ENCODE measurements at regions not wholly inside any gene's neighbourhood (a gene's known extent, or its start where the extent isn't known, plus 50 kb on each side); places are given as distances from the start of the nearest gene placed in this dataset.

DNA sequence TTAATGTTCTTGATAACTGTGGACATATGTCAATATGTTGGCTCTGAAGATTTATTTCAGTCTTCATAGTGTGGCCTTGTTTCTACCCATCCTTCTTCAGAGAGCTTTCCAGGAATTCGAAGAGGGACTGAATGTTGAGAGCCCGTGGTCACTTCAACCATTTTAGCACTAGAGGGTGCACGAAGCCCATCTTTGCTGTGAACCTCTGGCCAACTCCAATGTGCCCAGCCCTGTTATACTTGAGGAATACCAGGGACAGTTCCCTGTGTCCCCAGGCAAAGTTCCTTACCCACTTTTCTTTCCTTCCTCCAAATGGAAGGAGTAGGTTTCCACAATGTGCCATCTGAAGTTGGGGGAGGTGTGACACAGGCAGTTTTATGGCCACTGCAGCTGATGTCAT, 603.5 kb downstream of the RPL10L start:
- no peak overlapping the region for H3K4me2 ChIP-seq (ENCODE audit: low read length)
- H3K27me3 ChIP-seq (ENCODE audit: insufficient read depth, low read length): no peaks in the 10 kb centered on the region
- no peaks in the 10 kb centered on the region for H3K36me3 ChIP-seq (ENCODE audit: control insufficient read depth in 1 of 2, insufficient read depth in 2 of 2, low read length in 2 of 2)
- no peaks in the 10 kb centered on the region for H3K4me1 ChIP-seq (ENCODE audit: control insufficient read depth in 1 of 2, insufficient read depth in 2 of 2, low read length in 2 of 2)
- intact Hi-C loops (cut with micrococcal nuclease): no loop called here
- no peak for ATAC-seq
- H3K9ac ChIP-seq (ENCODE audit: low read length): no peak overlapping the region
- DNase-seq (ENCODE audit: low read depth, low spot score): peak; percentile 39
- ChIA-PET CTCF (no interaction called here), POLR2A (no interaction called here), RAD21 (ENCODE audit: low non-redundant PET in 1 of 2, low total read pairs in 2 of 2, uncharacterized antibody in 2 of 2, unreplicated experiment in 2 of 2) (no interaction called here)
- H3K4me3 ChIP-seq (replicated peaks in 1 of 2; ENCODE audit: low read depth in 1 of 2, low read length in 2 of 2): no peak overlapping the region
- TF ChIP-seq POLR2A (IDR thresholded peaks at IDR 0.05; ENCODE audit: borderline replicate concordance, extremely low read depth, insufficient read depth, insufficient read length): no peak
- TF ChIP-seq SRF (IDR thresholded peaks at IDR 0.05; ENCODE audit: low read depth): no peak
- no peak for TF ChIP-seq ZFX (IDR thresholded peaks at IDR 0.05)
- TF ChIP-seq CBX3 (IDR thresholded peaks at IDR 0.05; ENCODE audit: low read depth): no peak
- TF ChIP-seq, protein P1, sequence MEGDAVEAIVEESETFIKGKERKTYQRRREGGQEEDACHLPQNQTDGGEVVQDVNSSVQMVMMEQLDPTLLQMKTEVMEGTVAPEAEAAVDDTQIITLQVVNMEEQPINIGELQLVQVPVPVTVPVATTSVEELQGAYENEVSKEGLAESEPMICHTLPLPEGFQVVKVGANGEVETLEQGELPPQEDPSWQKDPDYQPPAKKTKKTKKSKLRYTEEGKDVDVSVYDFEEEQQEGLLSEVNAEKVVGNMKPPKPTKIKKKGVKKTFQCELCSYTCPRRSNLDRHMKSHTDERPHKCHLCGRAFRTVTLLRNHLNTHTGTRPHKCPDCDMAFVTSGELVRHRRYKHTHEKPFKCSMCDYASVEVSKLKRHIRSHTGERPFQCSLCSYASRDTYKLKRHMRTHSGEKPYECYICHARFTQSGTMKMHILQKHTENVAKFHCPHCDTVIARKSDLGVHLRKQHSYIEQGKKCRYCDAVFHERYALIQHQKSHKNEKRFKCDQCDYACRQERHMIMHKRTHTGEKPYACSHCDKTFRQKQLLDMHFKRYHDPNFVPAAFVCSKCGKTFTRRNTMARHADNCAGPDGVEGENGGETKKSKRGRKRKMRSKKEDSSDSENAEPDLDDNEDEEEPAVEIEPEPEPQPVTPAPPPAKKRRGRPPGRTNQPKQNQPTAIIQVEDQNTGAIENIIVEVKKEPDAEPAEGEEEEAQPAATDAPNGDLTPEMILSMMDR (IDR thresholded peaks at IDR 0.05 in 2 of 3, conservative IDR thresholded peaks at IDR 0.05 in 1 of 3; ENCODE audit: borderline replicate concordance in 1 of 3, insufficient read depth in 1 of 3, low read depth in 2 of 3, low read length in 2 of 3): peak in 1 of 3 experiments; percentile 60; a peak in 1 of 6 replicates
- TF ChIP-seq YY1 (IDR thresholded peaks at IDR 0.05; ENCODE audit: extremely low read depth, insufficient replicate concordance, low read depth, low read length): no peak
- no peak for TF ChIP-seq SP1 (IDR thresholded peaks at IDR 0.05; ENCODE audit: low read depth)
- no peak; the same call in 1 of the 2 replicates for TF ChIP-seq RAD21 (IDR thresholded peaks at IDR 0.05; ENCODE audit: low read depth)
- H4K20me1 ChIP-seq (ENCODE audit: insufficient read depth): no peaks in the 10 kb centered on the region
- H2AFZ ChIP-seq (ENCODE audit: low read depth, low read length, poor library complexity, severe bottlenecking): no peak overlapping the region
- no peak overlapping the region for H3K27ac ChIP-seq (ENCODE audit: low read depth, low read length)
- H3K9me2 ChIP-seq (ENCODE audit: insufficient read depth): no peaks in the 10 kb centered on the region
- BruUV-seq (replicated peaks): no TSS peak
- H3K79me2 ChIP-seq (ENCODE audit: insufficient read depth, low read length): no peaks in the 10 kb centered on the region
- H3K9me3 ChIP-seq (ENCODE audit: control insufficient read depth in 1 of 2, insufficient read depth in 1 of 2, low read depth in 1 of 2, low read length in 2 of 2): no peaks in the 10 kb centered on the region

- ChIA-PET CTCF (no interaction called here), RAD21 (ENCODE audit: low non-redundant PET in 1 of 2, low total read pairs in 2 of 2, uncharacterized antibody in 2 of 2, unreplicated experiment in 2 of 2) (no interaction called here), POLR2A (no interaction called here)
- Histone ChIP-seq H3K27me3 (ENCODE audit: insufficient read depth, low read length) (no peaks in the 10 kb centered on the region), H3K9me3 (ENCODE audit: control insufficient read depth in 1 of 2, insufficient read depth in 1 of 2, low read depth in 1 of 2, low read length in 2 of 2) (no peaks in the 10 kb centered on the region), H3K27ac (ENCODE audit: low read depth, low read length) (no peak overlapping the region), H3K4me1 (ENCODE audit: control insufficient read depth in 1 of 2, insufficient read depth in 2 of 2, low read length in 2 of 2) (no peaks in the 10 kb centered on the region), H3K4me2 (ENCODE audit: low read length) (no peak overlapping the region), H4K20me1 (ENCODE audit: insufficient read depth) (no peaks in the 10 kb centered on the region), H2AFZ (ENCODE audit: low read depth, low read length, poor library complexity, severe bottlenecking) (no peak overlapping the region), H3K4me3 (replicated peaks in 1 of 2; ENCODE audit: low read depth in 1 of 2, low read length in 2 of 2) (no peak overlapping the region), H3K79me2 (ENCODE audit: insufficient read depth, low read length) (no peaks in the 10 kb centered on the region), H3K9me2 (ENCODE audit: insufficient read depth) (no peaks in the 10 kb centered on the region), H3K9ac (ENCODE audit: low read length) (no peak overlapping the region), H3K36me3 (ENCODE audit: control insufficient read depth in 1 of 2, insufficient read depth in 2 of 2, low read length in 2 of 2) (no peaks in the 10 kb centered on the region)
- no peak for ATAC-seq
- BruUV-seq (replicated peaks): no TSS peak
- no peak for DNase-seq (ENCODE audit: low read depth, low spot score)
- intact Hi-C loops (cut with micrococcal nuclease): no loop called here
- no peak for TF ChIP-seq ZNF274 (IDR thresholded peaks at IDR 0.05; ENCODE audit: low read depth, low read length)
- TF ChIP-seq POLR2AphosphoS5 (IDR thresholded peaks at IDR 0.05; ENCODE audit: low read depth, low read length): no peak
- TF ChIP-seq, protein P2, sequence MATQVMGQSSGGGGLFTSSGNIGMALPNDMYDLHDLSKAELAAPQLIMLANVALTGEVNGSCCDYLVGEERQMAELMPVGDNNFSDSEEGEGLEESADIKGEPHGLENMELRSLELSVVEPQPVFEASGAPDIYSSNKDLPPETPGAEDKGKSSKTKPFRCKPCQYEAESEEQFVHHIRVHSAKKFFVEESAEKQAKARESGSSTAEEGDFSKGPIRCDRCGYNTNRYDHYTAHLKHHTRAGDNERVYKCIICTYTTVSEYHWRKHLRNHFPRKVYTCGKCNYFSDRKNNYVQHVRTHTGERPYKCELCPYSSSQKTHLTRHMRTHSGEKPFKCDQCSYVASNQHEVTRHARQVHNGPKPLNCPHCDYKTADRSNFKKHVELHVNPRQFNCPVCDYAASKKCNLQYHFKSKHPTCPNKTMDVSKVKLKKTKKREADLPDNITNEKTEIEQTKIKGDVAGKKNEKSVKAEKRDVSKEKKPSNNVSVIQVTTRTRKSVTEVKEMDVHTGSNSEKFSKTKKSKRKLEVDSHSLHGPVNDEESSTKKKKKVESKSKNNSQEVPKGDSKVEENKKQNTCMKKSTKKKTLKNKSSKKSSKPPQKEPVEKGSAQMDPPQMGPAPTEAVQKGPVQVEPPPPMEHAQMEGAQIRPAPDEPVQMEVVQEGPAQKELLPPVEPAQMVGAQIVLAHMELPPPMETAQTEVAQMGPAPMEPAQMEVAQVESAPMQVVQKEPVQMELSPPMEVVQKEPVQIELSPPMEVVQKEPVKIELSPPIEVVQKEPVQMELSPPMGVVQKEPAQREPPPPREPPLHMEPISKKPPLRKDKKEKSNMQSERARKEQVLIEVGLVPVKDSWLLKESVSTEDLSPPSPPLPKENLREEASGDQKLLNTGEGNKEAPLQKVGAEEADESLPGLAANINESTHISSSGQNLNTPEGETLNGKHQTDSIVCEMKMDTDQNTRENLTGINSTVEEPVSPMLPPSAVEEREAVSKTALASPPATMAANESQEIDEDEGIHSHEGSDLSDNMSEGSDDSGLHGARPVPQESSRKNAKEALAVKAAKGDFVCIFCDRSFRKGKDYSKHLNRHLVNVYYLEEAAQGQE (IDR thresholded peaks at IDR 0.05; ENCODE audit: low read depth): no peak
- no peak for TF ChIP-seq EGR1 (IDR thresholded peaks at IDR 0.05; ENCODE audit: low read depth)
- TF ChIP-seq ZBTB33 (IDR thresholded peaks at IDR 0.05; ENCODE audit: extremely low read depth, insufficient replicate concordance, low read length): no peak
- TF ChIP-seq, protein P3, sequence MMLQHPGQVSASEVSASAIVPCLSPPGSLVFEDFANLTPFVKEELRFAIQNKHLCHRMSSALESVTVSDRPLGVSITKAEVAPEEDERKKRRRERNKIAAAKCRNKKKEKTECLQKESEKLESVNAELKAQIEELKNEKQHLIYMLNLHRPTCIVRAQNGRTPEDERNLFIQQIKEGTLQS (IDR thresholded peaks at IDR 0.05): no peak
- TF ChIP-seq CEBPB (IDR thresholded peaks at IDR 0.05; ENCODE audit: low read depth): no peak
Measured at GRCh38 chr14:46036099-46036498, 615.5 kb downstream of the RPL10L start.
